K562 (cell line): ENCODE measurements at regions not wholly inside any gene's neighbourhood (a gene's known extent, or its start where the extent isn't known, plus 50 kb on each side); places are given as distances from the start of the nearest gene placed in this dataset.

Experiments used
- ATAC-seq: fragments of 200-7000 bp; cut with Tn5 transposase; 3 replicates; pipeline ENCODE4 v1.9.1; 2020; ENCODE audit warnings: moderate library complexity
- BruUV-seq: library from RNA; stranded (reverse); fragments of 400-500 nt; replicated peaks from 2 replicates; lab custom pipeline; 2021; lab: Mats Ljungman, UMichigan
- CTCF ChIA-PET: fragments of 300-600 bp; formaldehyde crosslinking; extraction: SDS; loops from one replicate; lab custom pipeline; 2021; ENCODE audit warnings: low intra/inter-chr PET ratio; lab: Yijun Ruan, JAX
- POLR2A ChIA-PET: fragments of 300-600, 350-650 bp; sonication (Branson Sonifier 250); formaldehyde crosslinking; extraction: SDS; loops from one replicate; lab custom pipeline; 2021; ENCODE audit warnings: antibody characterized with exemption, inconsistent platforms; lab: Yijun Ruan, JAX
- DNase-seq, 4 experiments: peaks; one replicate each; pipeline versions ENCODE4 v3.0.0 to v3.0.0-alpha.2; 2011 to 2018; ENCODE audit warnings: low spot score in 3 of 4, mixed read lengths in 3 of 4; ENCODE audit errors: extremely low read depth in 1 of 4
- FAIRE-seq: peaks from 2 replicates; lab custom pipeline; 2011; peaks lifted over from hg19 to GRCh38; lab: Jason Lieb, UNC
- H2AFZ ChIP-seq: 2 replicates; pipeline ENCODE4 v1.6.0; 2011; ENCODE audit warnings: low read depth, low read length, control low read depth, inconsistent platforms
- H3K27ac ChIP-seq: fragments of 200-600 bp; 3 replicates; pipeline ENCODE4 v1.8.0; 2011; ENCODE audit warnings: low read depth, mild to moderate bottlenecking, control low read depth, inconsistent platforms, low read length, moderate library complexity, mixed read lengths; ENCODE audit errors: extremely low read depth
- H3K27me3 ChIP-seq, 2 experiments: fragments of 300-600 bp in 1 of 2; 2 replicates in 1 of 2; 3 replicates in 1 of 2; pipeline versions ENCODE4 v1.6.0 to v1.8.0; 2011; ENCODE audit warnings: inconsistent platforms in 2 of 2, low read length in 2 of 2, mild to moderate bottlenecking in 1 of 2, mixed read lengths in 1 of 2, moderate library complexity in 1 of 2; ENCODE audit not compliant: control insufficient read depth in 2 of 2, insufficient read depth in 2 of 2
- H3K36me3 ChIP-seq: fragments of 300-600 bp; 3 replicates; pipeline ENCODE4 v1.8.0; 2011; ENCODE audit warnings: mild to moderate bottlenecking, low read length, inconsistent platforms; ENCODE audit not compliant: control insufficient read depth, insufficient read depth
- H3K4me1 ChIP-seq, 2 experiments: fragments of 200-600 bp in 1 of 2; replicated peaks in 1 of 2; 2 replicates in 1 of 2; 3 replicates in 1 of 2; pipeline versions ENCODE4 v1.5.1 to v1.8.0; 2011; ENCODE audit warnings: inconsistent platforms in 2 of 2, low read length in 2 of 2, mild to moderate bottlenecking in 1 of 2, mixed read lengths in 1 of 2, moderate library complexity in 1 of 2; ENCODE audit not compliant: control insufficient read depth in 2 of 2, insufficient read depth in 2 of 2
- H3K4me2 ChIP-seq: 2 replicates; pipeline ENCODE4 v1.6.1; 2011; ENCODE audit warnings: low read length, control low read depth, inconsistent platforms, mixed read lengths; ENCODE audit not compliant: insufficient read depth
- H3K4me3 ChIP-seq: fragments of 200-600 bp; sonication (generic), shearing (Covaris generic); 2 replicates; pipeline ENCODE4 v1.5.1; 2016; ENCODE audit warnings: control low read depth, inconsistent platforms
- H3K79me2 ChIP-seq: fragments of 200-600 bp; 3 replicates; pipeline ENCODE4 v1.8.0; 2011; ENCODE audit warnings: low read length, inconsistent platforms; ENCODE audit not compliant: control insufficient read depth, insufficient read depth
- H3K9ac ChIP-seq, 2 experiments: 2 replicates each; pipeline versions ENCODE4 v1.6.0 to v1.6.1; 2011; ENCODE audit warnings: low read depth in 2 of 2, low read length in 2 of 2, control low read depth in 1 of 2, inconsistent platforms in 1 of 2, mild to moderate bottlenecking in 1 of 2, mixed read lengths in 1 of 2; ENCODE audit not compliant: insufficient read depth in 1 of 2
- H3K9me1 ChIP-seq: one replicate; pipeline ENCODE4 v1.6.0; 2011; ENCODE audit warnings: inconsistent platforms, mild to moderate bottlenecking, low read length, moderate library complexity; ENCODE audit not compliant: control insufficient read depth, insufficient read depth
- H3K9me3 ChIP-seq: replicated peaks from 2 replicates; pipeline ENCODE4 v1.5.1; 2011; ENCODE audit warnings: low read depth, low read length, inconsistent platforms; ENCODE audit not compliant: control insufficient read depth, insufficient read depth
- H4K20me1 ChIP-seq: replicated peaks from 2 replicates; pipeline ENCODE4 v1.6.1; 2011; ENCODE audit warnings: low read length, inconsistent platforms, mixed read lengths; ENCODE audit not compliant: control insufficient read depth, insufficient read depth
- ARID2 ChIP-seq: fragments of 450-650 bp; IDR thresholded peaks from 2 replicates; pipeline ENCODE4 v1.6.1; 2017; ENCODE audit warnings: antibody characterized with exemption, mild to moderate bottlenecking
- CBFA2T3 ChIP-seq: fragments of 450-650 bp; IDR thresholded peaks from 2 replicates; pipeline ENCODE4 v1.6.1; 2017
- GTF2F1 ChIP-seq: IDR thresholded peaks from 2 replicates; pipeline ENCODE4 v1.6.1; 2011; ENCODE audit warnings: low read depth, low read length, improper control_type of control experiment
- SMARCA5 ChIP-seq: fragments of 450-650 bp; IDR thresholded peaks from 2 replicates; pipeline ENCODE4 v1.6.1; 2016
- TCF3 ChIP-seq: sonication (generic); formaldehyde crosslinking; IDR thresholded peaks from 2 replicates; pipeline ENCODE4 v1.4.0; 2020; ENCODE audit warnings: mild to moderate bottlenecking, missing genetic modification reagents
- TSC22D4 ChIP-seq: fragments of 450-650 bp; IDR thresholded peaks from 2 replicates; pipeline ENCODE4 v1.6.1; 2016; ENCODE audit warnings: missing genetic modification characterization, missing biosample characterization, control low read depth
- ZNF316 ChIP-seq: fragments of 450-650 bp; IDR thresholded peaks from 2 replicates; pipeline ENCODE4 v1.6.1; 2016
- WGBS: fragments of 100-300 bp; shearing (Covaris generic); methylation state at CpG from one replicate; pipeline ENCODE4 v1.1.6; 2016; ENCODE audit warnings: low coverage, mixed read lengths; ENCODE audit not compliant: insufficient coverage; ENCODE audit errors: missing lambda C conversion rate; 5-methylcytosine and 5-hydroxymethylcytosine counted together
- in situ Hi-C: fragments of 300-500 bp; cut with MboI; formaldehyde crosslinking; loops from 4 replicates; pipeline ENCODE4 v1.15.0; 2018; ENCODE audit warnings: inconsistent platforms, mixed read lengths
- intact Hi-C: fragments of 100-400 bp; cut with micrococcal nuclease; formaldehyde crosslinking; loops from 2 replicates; pipeline ENCODE4 v1.14.2; 2022
- TF ChIP-seq, protein P1 (sequence below): fragments of 450-650 bp; IDR thresholded peaks from 2 replicates; pipeline ENCODE4 v1.6.1; 2014; ENCODE audit warnings: low read depth, mild to moderate bottlenecking, moderate library complexity, borderline replicate concordance
- TF ChIP-seq, protein P2 (sequence below): fragments of 450-650 bp; conservative IDR thresholded peaks from 2 replicates; pipeline ENCODE4 v1.6.1; 2016; ENCODE audit warnings: missing genetic modification characterization, low read depth, mild to moderate bottlenecking, control low read depth, missing compliant biosample characterization

DNA sequence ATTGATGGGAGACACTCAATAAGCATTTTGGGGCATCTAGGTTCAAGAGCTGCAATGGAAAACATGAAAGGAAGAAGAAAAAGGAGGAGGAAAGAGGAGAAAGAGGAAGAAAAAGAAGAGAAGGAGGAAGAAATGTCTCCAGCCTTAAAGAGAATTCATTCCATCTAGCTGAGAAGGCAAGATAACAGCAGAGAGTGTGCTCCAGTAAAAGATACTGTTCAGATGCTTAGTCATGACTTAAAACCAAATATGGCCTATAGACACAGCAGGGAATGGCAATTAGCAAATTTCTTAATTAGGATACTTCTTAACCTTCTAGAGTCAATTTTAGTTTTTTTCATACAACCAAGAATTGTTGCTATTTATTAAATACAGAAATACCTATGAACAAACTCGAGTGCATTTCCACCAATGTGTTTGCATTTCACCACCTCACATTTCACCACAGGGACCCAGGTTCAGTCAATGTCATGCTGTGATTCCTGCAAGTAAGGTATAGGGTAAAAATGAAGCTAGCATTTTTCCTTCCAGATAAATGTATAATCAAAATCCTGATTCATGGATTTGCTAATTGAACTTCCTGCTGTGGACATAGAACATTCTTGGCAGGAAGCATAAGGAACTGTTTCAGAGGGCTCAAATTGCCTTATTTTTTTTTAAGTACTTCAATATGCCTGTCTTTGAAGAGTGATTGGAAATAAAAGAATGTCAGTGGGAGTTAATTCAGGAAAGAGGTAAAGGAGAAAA lies 177.8 kb downstream of the RPS29 start:
- Histone ChIP-seq H3K79me2 (no peaks in the 10 kb centered on the region), H3K9ac (no peak overlapping the region), H3K4me1 (no peaks in the 10 kb centered on the region), H4K20me1 (no peaks in the 10 kb centered on the region), H3K4me3 (no peak overlapping the region), H2AFZ (no peak overlapping the region), H3K9me1 (no peaks in the 10 kb centered on the region), H3K27ac (no peak overlapping the region), H3K36me3 (no peaks in the 10 kb centered on the region), H3K27me3 (no peaks in the 10 kb centered on the region), H3K4me2 (no peak overlapping the region), H3K9me3 (no peaks in the 10 kb centered on the region)
- ChIA-PET POLR2A (no interaction called here), CTCF (no interaction called here)
- 0% methylated on average over 1 of the region's 1 CpG for WGBS
- BruUV-seq = no TSS peak
- intact Hi-C loops (no loop called here), in situ Hi-C loops (no loop called here)
- ATAC-seq (no peak), DNase-seq (no peak), FAIRE-seq (no peak)
- TF ChIP-seq GTF2F1 (no peak), CBFA2T3 (0 out of 2 replicates have a peak, but pooled peaks have one; percentile 3), TSC22D4 (tag) (no peak)

DNA sequence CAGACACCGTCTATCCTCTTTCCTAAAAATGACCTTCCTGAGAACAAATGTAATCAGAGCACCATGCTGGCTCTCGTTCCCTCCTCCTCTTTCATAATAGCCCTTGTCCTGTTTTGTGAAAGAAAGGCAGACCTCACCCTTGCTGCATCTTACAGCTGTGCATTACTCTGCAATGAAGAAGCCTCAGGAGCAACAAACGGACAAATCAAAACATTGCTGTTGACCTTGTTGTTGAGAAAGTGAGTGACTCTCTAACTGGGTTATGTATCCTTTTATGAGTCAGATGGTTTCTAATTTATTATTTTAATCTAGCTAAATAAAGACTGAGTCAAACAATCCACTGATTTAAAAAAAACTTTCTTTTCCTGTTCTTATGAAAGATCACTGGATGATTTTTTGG lies 180.9 kb downstream of the RPS29 start:
- no peak for DNase-seq
- intact Hi-C loops = no loop called here
- Histone ChIP-seq H3K9ac (no peak overlapping the region), H3K36me3 (no peaks in the 10 kb centered on the region), H3K4me2 (no peak overlapping the region), H3K9me1 (no peaks in the 10 kb centered on the region)
- no peak for FAIRE-seq
- 0% methylated on average over 3 of the region's 3 CpGs for WGBS
- BruUV-seq = no TSS peak
- ATAC-seq = no peak
- no peak for TF ChIP-seq ZNF316
- TF ChIP-seq ARID2 = no peak
- TF ChIP-seq, protein P1, sequence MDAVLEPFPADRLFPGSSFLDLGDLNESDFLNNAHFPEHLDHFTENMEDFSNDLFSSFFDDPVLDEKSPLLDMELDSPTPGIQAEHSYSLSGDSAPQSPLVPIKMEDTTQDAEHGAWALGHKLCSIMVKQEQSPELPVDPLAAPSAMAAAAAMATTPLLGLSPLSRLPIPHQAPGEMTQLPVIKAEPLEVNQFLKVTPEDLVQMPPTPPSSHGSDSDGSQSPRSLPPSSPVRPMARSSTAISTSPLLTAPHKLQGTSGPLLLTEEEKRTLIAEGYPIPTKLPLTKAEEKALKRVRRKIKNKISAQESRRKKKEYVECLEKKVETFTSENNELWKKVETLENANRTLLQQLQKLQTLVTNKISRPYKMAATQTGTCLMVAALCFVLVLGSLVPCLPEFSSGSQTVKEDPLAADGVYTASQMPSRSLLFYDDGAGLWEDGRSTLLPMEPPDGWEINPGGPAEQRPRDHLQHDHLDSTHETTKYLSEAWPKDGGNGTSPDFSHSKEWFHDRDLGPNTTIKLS = no peak
- no peak for TF ChIP-seq TCF3
- no peak for TF ChIP-seq SMARCA5
- TF ChIP-seq, protein P2, sequence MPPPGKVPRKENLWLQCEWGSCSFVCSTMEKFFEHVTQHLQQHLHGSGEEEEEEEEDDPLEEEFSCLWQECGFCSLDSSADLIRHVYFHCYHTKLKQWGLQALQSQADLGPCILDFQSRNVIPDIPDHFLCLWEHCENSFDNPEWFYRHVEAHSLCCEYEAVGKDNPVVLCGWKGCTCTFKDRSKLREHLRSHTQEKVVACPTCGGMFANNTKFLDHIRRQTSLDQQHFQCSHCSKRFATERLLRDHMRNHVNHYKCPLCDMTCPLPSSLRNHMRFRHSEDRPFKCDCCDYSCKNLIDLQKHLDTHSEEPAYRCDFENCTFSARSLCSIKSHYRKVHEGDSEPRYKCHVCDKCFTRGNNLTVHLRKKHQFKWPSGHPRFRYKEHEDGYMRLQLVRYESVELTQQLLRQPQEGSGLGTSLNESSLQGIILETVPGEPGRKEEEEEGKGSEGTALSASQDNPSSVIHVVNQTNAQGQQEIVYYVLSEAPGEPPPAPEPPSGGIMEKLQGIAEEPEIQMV (tag) = no peak
- TF ChIP-seq, all 486 proteins: peak for 0
- Histone ChIP-seq H3K9me3 (no peaks in the 10 kb centered on the region), H3K27me3 (no peaks in the 10 kb centered on the region), H3K27ac (no peak overlapping the region), H4K20me1 (no peaks in the 10 kb centered on the region), H3K79me2 (no peaks in the 10 kb centered on the region), H3K4me3 (no peak overlapping the region), H2AFZ (no peak overlapping the region), H3K4me1 (no peaks in the 10 kb centered on the region)
- POLR2A ChIA-PET = no interaction called here
- in situ Hi-C loops = no loop called here
- CTCF ChIA-PET = no interaction called here
